GM18511 (cell line): ENCODE measurements at regions not wholly inside any gene's neighbourhood (a gene's known extent, or its start where the extent isn't known, plus 50 kb on each side); places are given as distances from the start of the nearest gene placed in this dataset.
"Not testable (repeated sequence)": the region's sequence is repeated elsewhere in the genome, so short reads cannot be mapped to it uniquely, and the experiment has no call there.

Source experiments
- ATAC-seq: cut with Tn5 transposase; IDR thresholded peaks from one replicate; pipeline ENCODE4 v1.9.1; 2021; ENCODE audit warnings: mild to moderate bottlenecking, moderate library complexity; ENCODE audit not compliant: unreplicated experiment

DNA sequence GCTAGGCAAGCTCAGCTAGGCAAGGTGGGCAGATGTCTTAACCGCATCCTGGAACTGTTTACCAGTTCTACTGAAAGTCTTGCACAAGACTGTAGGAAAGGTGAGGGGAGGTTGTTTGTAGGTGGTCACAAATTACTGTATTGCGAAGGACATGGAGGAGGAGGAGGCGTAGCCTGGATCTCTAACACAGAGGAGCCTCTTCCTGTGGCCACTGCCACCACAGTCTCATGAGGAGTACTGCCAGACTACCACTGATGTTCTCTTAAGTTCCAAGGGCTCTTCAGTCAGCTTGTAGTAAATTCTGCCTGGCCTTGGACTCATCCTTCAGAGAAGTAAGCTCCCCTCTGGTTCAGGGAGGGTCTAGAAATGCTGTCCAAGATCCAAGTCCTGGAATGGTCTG, 258.6 kb downstream of the FAT4 start:
- ATAC-seq: no peak

DNA sequence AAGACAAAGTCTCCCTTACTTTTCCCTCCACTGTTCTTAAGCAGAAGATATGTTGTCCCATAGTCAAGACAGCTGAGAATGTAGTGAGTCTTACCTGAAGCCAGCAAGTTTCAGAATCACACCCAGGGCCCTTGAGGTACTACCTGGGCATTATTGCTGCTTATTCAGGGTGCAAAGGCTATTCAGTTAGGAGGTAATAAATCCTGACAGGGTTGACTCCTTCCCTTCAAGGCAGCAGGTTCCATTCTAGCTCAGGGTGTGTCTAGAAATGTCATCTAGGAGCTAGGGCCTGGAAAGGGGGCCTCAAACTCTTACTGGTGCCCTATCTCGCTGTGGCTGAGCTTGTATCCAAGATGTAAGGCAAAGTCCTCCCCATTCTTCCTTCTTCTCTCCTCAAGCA, 259.0 kb downstream of the FAT4 start:
- no peak for ATAC-seq

DNA sequence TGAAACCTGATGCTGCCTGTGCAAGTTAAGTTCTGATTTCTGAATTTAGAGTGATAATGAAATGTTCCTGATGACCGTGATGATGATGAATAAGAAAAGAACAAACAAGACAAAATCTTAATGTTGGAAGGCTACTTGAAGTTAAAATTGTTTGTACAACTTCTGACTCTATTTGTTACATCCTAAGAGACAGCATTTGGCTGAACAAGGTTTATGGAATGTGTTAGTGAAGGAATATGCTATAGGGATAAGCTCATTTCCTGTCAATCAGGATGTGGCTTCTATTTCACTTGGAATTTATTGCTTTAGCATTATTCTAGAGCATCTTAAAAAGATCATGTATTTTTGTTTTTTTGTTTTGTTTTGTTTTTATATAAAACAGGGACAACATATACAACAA, 267.5 kb downstream of the FAT4 start:
- ATAC-seq: no peak

DNA sequence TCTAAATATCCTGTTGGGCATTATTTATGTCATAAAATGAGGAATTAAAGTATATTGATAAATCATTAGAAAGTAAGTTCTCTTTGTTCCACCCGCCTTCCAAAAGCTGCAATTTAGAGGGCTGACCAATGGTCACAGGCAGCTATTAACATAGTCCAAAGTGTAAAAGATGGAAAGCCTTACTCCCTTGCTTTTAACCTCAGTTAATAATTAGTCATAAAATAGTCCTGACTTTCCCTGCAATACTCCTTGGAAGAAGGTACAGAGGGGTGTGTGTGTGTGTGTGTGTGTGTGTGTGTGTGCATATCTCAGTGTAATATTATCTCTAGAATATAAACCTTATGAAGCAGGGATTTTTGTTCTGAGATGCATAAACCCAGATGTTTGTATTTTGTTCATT, 275.4 kb downstream of the FAT4 start:
- ATAC-seq: no peak

DNA sequence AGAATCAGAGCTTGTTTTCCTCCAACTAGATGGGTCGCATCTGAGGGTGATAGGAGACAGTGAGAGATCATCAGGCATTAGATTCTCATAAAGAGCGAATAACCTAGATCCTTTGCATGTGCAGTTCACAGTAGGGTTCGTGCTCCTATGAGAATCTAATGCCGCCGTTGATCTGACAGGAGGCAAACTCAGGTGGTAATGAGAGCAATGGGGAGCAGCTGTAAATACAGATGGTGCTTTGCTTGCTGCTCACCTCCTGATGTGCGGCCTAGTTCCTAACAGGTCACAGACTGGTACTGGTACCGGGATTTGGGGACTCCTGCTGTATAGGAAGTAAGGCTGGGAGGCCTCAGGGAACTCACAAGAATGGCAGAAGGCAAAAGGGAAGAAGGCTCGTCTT, 276.5 kb downstream of the FAT4 start:
- no peak for ATAC-seq

DNA sequence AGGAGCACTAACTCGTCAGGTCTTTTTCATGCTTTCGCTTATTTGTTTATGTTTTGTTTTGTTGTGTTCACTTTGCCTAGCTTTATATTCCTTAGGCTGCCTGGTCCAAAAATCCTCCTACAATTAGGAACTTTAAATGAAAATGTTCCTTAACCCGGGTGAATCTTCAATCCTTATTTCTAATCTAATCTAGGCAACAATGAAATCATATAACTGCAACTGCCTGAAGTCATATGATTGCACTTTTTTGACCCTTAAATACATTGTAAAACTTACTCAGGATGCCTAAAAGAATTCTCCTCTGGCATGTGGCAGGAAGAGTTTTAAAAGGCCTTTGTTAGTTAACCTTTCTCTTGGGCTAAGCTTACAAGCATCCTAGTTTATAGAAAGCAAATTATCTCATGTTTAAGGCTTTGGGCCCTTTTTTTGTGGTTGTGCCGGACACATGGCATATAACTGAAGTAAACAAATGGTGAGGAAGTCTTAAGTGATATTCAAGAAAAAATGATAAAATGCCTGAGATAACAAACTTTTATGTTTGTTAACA, 279.4 kb downstream of the FAT4 start:
- ATAC-seq: no peak

DNA sequence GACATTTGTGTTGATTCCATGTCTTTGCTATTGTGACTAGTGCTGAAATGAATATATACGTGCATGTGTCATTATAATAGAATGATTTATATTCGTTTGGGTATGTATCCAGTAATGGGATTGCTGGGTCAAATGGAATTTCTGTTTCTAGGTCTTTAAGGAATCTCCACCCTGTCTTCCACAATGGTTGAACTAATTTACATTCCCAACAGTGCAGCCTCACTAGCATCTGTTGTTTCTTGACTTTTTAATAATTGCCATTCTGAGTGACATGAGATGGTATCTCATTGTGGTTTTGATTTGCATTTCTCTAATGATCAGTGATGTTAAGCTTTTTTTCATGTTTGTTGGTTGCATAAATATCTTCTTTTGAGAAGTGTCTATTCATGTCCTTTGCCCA, 291.2 kb downstream of the FAT4 start:
- ATAC-seq: not testable (repeated sequence)

DNA sequence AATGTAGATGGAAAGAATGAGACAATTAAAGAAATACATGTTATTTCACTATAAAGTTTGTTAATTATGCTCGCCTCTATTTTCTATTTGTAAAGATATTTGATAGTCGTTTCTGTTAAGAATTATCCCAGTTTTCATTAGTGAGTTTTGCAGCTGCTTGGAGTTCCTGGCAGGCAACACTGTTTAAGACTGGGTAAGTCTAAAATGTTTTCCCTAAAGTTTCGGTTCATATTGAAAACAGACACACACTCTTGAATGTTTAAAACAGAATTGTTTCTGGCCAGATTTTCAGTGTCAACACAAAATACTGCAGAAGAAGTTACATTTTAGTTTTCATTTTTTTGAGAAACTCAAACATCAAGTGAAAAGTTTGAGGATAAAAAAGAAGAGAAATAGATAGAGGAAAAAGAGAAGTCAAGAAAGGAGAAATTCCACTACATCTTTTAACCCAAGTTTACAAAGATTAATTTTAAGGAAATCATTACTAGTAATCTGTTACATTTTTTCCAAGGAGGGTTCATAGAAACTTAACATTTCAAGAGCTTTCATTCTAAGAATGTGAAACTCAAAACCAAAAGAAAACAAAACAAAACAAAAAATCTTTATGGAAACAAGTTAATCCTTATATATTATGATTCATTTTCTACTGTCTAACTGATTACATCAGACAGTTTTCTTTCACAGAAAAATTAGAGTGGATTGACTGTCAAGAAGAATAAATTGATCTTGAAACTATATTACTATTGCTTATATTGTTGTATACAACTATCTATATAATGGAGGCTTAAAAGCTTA, 305.5 kb downstream of the FAT4 start:
- ATAC-seq: no peak

DNA sequence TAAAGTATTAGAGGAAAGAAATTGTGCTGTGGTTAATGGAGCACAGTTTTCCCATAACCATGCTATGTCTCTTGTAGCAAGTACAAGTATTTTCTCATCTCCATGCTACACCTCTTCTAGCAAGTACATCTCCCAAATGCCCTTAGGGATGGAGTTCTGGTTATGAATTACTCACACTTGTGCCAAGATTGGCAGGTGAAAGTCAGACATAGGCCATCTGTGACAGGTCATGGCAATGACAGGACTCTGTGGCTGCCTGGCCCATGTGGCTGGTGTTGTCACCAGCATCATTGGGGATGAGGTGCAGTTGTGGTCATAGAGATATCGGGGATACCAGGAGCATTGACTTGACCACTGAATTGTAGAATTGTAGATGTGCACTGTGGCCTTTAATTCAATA, 310.2 kb downstream of the FAT4 start:
- no peak for ATAC-seq

DNA sequence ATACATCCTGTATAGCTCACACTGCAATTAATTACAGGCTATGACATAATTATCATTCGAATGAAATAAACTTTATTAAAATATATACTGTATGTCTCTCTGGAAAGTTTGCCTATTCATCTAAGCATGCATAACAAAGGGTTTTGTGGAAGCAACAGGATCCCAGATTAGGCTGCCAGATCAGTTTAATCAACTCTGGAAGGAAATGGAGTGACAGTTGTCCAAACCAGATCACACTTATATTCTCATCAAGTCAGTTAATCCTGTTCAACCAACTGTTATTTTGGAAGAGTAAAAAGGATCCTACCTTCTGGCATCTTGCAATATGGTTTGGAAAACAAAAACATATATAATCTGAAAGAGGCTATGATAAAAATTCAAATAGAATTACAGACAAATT, 312.2 kb downstream of the FAT4 start:
- no peak for ATAC-seq

DNA sequence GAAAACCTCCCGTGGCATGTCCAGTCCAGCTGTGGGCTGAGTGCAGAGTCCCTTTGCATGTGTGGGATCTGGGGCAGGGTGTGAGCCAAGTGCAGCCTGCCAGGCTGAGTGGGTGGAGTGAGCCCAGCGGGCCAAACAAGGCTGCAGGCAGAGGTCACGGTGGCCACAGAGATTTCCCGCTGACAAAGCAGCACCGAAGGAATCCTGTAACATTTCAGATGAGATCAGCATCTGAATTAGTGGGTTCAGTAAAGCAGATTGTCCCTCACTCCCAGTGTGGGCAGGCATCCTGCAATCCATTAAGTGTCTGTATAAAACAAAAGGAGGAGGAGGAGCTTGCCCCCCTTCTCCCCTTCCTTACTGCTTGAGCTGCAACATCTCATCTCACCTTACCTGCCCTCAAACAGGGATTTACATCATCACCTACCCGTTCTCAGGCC, 324.4 kb downstream of the FAT4 start:
- ATAC-seq: no peak

DNA sequence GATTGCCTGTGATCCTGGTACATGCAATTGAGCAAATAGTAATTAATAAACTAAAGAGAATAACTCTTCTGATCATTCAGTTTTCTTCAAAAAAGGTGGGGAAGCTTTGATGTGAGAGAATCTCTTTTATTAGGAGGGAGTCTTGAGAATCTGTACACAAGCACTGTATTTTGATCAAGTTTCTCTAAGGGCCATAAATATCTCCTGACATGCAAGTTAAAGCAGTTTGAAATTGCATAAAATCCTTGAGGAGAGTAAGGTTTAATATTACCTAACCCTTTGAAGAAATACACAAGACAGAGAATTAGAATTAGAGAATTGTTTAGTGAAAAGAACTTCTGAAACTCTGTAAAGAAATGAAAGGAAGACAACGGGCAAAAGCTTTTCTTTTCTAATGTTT, 326.9 kb downstream of the FAT4 start:
- no peak for ATAC-seq

DNA sequence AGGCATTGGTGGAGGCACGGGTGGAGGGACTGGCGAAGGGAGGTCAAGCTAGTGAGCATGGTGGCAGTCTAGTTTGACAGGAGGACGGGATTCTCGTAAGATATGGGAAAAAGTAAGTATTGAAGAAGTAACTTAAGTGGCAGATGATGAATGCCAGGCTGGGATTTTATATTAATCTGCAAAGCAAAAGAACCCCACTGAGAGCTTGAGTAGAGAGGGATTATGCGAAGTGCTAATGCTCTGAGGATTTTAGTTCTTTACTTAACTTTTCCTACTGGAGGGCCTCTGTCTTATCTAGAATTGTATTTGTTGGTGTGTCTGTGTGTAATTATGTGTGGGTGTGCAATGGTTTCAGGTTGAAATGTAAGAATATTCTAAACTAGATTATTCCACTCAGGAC, 327.9 kb downstream of the FAT4 start:
- ATAC-seq: no peak

DNA sequence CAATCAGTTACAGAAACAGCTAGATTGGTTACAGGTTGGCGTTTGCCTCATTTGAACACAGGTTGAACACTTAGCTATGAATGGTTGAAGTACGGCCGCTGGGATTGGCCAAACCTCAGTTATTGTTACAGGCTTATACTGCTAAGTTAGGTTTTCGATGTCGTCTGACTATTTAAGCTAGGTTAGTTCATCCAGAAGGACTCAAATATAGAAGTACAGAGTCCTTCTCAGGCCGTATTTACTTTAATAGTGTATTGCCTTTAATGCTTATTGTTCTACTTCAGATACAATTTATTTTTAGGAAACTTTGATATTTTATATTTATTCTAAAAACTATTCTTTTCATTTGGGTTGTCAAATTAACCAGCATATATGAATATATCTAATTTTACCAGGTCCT, 334.7 kb downstream of the FAT4 start:
- ATAC-seq: no peak

DNA sequence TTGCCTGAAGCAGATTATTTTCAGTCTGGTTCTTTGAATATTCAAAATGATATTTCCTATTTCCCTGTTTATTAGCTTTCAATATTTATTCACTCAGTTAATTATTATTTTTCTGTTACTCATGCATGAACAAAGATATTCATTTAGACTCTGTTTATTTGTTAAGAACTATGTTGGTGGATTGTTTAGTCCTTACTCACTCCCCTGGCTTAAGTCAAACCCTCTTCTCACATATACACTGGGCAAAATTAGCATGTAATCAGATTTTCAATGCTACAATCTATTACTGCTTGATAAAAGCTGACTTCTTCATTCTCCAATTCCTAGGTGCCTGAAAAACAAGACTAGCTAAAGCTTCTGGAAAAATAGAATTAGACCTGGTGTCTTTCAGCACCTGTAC, 335.8 kb downstream of the FAT4 start:
- no peak for ATAC-seq

DNA sequence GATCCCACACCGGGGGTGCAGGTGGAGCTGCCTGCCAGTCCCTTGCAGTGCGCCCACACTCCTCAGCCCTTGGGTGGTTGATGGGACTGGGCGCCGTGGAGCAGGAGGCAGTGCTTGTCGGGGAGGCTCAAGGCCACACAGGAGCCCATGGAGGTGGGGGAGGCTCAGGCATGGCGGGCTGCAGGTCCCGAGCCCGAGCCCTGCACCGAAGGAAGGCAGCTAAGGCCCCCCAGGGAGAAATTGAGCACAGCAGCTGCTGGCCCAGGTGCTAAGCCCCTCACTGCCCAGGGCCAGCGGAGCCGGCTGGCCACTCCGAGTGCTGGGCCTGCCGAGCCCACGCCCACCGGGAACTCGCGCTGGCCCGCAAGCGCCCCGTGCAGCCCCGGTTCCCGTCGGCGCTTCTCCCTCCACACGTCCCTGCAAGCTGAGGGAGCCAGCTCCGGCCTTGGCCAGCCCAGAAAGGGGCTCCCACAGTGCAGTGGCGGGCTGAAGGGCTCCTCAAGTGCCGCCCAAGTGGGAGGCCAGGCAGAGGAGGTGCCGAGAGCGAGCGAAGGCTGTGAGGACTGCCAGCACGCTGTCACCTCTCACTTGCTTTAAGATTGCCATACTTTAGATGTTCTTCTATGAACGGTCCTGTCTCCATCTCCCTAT, 337.1 kb downstream of the FAT4 start:
- ATAC-seq: not testable (repeated sequence)

DNA sequence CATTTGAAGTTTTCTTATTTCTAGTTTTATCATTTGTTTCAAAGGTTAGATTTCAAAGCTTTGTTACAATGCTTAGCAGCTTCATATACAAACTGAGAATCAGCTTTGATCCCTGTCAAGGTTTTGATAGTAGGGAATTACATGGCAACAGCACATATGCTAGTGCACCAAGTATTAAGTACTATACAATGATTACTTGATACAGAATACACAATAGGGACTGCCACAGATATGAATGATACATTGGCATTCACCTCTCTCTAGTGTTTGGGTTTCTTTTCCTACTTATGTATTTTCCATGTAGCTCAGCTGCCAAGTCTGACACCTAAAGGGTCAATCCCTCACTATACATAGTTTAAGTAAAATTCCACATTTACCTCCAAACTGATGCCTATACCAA, 344.0 kb downstream of the FAT4 start:
- no peak for ATAC-seq

DNA sequence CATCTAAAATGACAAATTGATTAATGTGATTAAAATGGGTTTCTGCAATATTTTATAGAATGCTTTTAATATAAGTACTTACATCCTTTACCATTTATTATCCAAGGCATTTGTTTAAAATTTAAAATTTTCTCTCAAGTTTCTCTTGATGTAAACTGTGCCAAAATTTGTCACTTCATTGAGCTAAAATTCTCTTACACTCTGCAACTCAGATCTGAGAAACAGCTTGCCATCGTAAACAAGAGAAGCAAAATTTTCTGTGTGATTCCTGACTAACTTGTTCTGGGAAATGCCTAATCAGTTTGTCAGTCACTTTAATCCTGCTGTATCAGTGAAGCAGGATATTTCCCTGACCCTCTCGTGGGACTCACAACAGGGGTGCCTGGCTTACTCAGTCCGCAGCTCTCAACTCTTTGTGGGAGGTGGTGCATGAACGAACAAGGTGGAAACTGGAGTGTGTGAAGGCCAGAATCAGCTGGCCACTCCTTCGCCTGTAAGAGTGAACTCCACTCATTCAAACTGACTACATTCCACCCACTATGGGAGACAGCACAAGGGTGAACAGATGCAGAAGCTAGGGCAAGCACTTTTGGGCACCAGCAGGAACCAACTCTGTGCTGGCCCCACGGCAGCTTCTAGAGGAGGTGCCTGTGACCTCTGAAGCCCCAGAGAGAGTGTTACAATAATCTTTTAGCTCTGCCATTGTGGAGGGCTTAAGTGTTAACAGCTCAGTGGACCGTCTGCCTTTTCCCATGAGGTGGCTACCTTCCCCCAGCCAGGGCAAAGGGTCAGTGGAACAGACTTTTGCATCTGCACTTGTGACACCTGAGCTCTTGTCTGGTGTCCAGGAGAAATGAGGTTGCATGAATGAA, 349.4 kb downstream of the FAT4 start:
- no peak for ATAC-seq

DNA sequence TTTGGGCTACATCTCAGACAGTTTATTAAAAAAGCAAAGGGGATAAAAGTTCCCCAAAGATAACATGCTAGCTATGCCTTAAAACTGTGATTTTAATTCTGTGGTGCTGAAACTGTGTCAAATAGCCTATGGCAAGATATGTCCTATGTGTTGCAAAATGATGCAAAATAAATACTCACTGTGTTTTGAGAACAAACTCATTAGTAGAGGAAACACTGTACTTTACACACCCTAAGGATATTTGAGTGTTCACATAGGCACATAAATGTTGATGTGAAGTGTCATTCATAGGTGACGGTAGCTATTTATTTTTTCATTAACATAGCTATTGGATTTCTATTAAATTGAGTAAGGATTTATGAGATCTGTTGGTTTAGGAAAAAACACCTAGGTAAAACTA, 351.9 kb downstream of the FAT4 start:
- ATAC-seq: no peak

DNA sequence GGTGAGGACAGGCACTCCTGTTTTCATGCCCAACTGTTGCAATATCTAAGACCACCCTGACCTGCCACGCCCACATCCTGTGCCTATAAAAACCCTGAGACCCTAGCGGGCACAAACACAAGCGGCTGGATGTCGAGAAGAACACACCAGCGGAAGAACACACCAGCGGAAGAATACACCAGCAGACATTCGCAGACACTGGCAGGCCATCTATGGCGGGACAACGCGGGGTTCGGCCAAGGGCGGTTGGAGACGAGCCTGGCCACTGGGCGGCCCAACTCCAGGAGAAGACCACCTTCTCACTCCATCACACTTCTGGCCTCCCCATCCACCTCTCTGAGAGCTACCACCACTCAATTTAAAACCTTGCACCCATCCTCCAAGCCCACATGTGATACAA, 361.4 kb downstream of the FAT4 start:
- ATAC-seq: no peak

DNA sequence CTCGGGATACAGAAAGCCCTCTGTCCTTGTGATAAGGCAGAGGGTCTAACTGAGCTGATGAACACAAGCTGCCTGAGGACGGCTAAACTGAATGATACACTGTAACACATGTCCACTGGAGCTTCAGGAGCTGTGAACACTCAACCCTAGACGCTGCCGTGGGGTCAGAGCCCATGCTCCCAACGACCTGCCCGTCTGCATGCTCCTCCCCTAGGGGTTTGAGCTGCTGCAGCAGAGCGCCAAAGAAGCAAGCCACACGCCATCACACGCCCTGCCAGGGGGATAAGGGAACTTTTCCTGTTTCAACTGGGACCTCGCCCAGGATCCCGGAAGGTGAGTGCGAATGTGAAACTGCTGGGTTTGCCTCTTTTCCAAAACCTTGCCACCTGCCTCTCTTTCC, 361.8 kb downstream of the FAT4 start:
- no peak for ATAC-seq
